ENCODE measurements at regions not wholly inside any gene's neighbourhood (a gene's known extent, or its start where the extent isn't known, plus 50 kb on each side); places are given as distances from the start of the nearest gene placed in this dataset.

- 54 to 81% (median 66%) methylated on average over 2 of the region's 2 CpGs for WGBS, 3 donors
- no peak overlapping the region for H3K27ac ChIP-seq
These were observed 264.1 kb upstream of the FN1 start for GRCh38 chr2:215699700-215700538.

GRCh38 chr2:215699018-215699417 lies 263.1 kb upstream of the FN1 start:
- intact Hi-C loops (cut with DNase I): no loop called here
- Histone ChIP-seq H3K27ac (no peak overlapping the region), H3K9me3 (no peaks in the 10 kb centered on the region), H3K4me3 (no peak overlapping the region), H3K36me3 (no peaks in the 10 kb centered on the region), H3K27me3 (no peaks in the 10 kb centered on the region), H3K4me1 (ENCODE audit: insufficient read depth) (peaks cover 4% of the 10 kb centered on the region)
- TF ChIP-seq CTCF (IDR thresholded peaks at IDR 0.05) (no peak), POLR2A (IDR thresholded peaks at IDR 0.05) (no peak), EP300 (IDR thresholded peaks at IDR 0.05) (no peak)
- DNase-seq: no peak
- WGBS, 3 donors: 95 to 98% (median 96%) methylated on average over 2 of the region's 2 CpGs

More at GRCh38 chr2:215699700-215700538, 264.1 kb upstream of the FN1 start:
- no peak overlapping the region for H3K4me3 ChIP-seq
- DNase-seq: no peak
- H3K9me3 ChIP-seq: no peaks in the 10 kb centered on the region
- H3K27me3 ChIP-seq: no peaks in the 10 kb centered on the region
- peaks cover 4% of the 10 kb centered on the region for H3K4me1 ChIP-seq (ENCODE audit: insufficient read depth)
- H3K36me3 ChIP-seq: no peaks in the 10 kb centered on the region
- no peak for TF ChIP-seq EP300 (IDR thresholded peaks at IDR 0.05)
- TF ChIP-seq CTCF (IDR thresholded peaks at IDR 0.05): no peak
- TF ChIP-seq POLR2A (IDR thresholded peaks at IDR 0.05): no peak
- intact Hi-C loops (cut with DNase I): no loop called here

- no peaks in the 10 kb centered on the region for H3K27me3 ChIP-seq
- TF ChIP-seq CTCF (IDR thresholded peaks at IDR 0.05) (no peak), POLR2A (IDR thresholded peaks at IDR 0.05) (no peak), EP300 (IDR thresholded peaks at IDR 0.05) (no peak)
- H3K4me1 ChIP-seq (ENCODE audit: insufficient read depth): peaks cover 6% of the 10 kb centered on the region
- H3K4me3 ChIP-seq: no peak overlapping the region
- intact Hi-C loops (cut with DNase I): no loop called here
- no peaks in the 10 kb centered on the region for H3K36me3 ChIP-seq
- no peaks in the 10 kb centered on the region for H3K9me3 ChIP-seq
- H3K27ac ChIP-seq: no peak overlapping the region
- DNase-seq: no peak
- WGBS, 3 donors: 64 to 86% (median 71%) methylated on average over 2 of the region's 2 CpGs
These were observed 262.7 kb upstream of the FN1 start for GRCh38 chr2:215698566-215698965.

- peaks cover 7% of the 10 kb centered on the region for H3K4me1 ChIP-seq (ENCODE audit: insufficient read depth)
- no peak for TF ChIP-seq CTCF (IDR thresholded peaks at IDR 0.05)
- no peaks in the 10 kb centered on the region for H3K36me3 ChIP-seq
- DNase-seq: no peak
- no peak overlapping the region for H3K4me3 ChIP-seq
- no peaks in the 10 kb centered on the region for H3K27me3 ChIP-seq
- H3K27ac ChIP-seq: no peak overlapping the region
- WGBS, 3 donors: 76 to 91% (median 81%) methylated on average over 6 of the region's 6 CpGs
- no peaks in the 10 kb centered on the region for H3K9me3 ChIP-seq
- intact Hi-C loops (cut with DNase I): no loop called here
These were observed 261.6 kb upstream of the FN1 start for GRCh38 chr2:215697496-215697895.

Measured in ovary (tissue), 7 donors.